Activated naive CD4-positive, alpha-beta T cell treated with anti-CD3 and anti-CD28 coated beads, Interleukin-2, amount 50 U/mL, for 72 hours (primary cell): ENCODE measurements at regions not wholly inside any gene's neighbourhood (a gene's known extent, or its start where the extent isn't known, plus 50 kb on each side); places are given as distances from the start of the nearest gene placed in this dataset.
"Not testable (repeated sequence)": the region's sequence is repeated elsewhere in the genome, so short reads cannot be mapped to it uniquely, and the experiment has no call there.

Source experiments
- ATAC-seq, 2 donors: fragments of 150-1000 bp; cut with Tn5 transposase; 2 replicates each; pipeline ENCODE4 v1.10.0; 2021; ENCODE audit warnings: mild to moderate bottlenecking in 2 of 2, moderate library complexity in 2 of 2
- DNase-seq, 2 donors: peaks; one replicate each; pipeline ENCODE4 v3.0.0; 2021 to 2022; ENCODE audit warnings: low spot score in 2 of 2
- H3K27ac Mint-ChIP-seq, 2 donors: one replicate each; pipeline ENCODE4 v1.8.0; 2022; ENCODE audit warnings: mild to moderate bottlenecking in 2 of 2, mixed read lengths in 2 of 2
- H3K36me3 Mint-ChIP-seq, 2 donors: one replicate each; pipeline ENCODE4 v1.8.0; 2022; ENCODE audit warnings: mixed read lengths in 2 of 2
- H3K9me3 Mint-ChIP-seq, 2 donors: one replicate each; pipeline ENCODE4 v1.8.0; 2022; ENCODE audit warnings: mixed read lengths in 2 of 2

DNA sequence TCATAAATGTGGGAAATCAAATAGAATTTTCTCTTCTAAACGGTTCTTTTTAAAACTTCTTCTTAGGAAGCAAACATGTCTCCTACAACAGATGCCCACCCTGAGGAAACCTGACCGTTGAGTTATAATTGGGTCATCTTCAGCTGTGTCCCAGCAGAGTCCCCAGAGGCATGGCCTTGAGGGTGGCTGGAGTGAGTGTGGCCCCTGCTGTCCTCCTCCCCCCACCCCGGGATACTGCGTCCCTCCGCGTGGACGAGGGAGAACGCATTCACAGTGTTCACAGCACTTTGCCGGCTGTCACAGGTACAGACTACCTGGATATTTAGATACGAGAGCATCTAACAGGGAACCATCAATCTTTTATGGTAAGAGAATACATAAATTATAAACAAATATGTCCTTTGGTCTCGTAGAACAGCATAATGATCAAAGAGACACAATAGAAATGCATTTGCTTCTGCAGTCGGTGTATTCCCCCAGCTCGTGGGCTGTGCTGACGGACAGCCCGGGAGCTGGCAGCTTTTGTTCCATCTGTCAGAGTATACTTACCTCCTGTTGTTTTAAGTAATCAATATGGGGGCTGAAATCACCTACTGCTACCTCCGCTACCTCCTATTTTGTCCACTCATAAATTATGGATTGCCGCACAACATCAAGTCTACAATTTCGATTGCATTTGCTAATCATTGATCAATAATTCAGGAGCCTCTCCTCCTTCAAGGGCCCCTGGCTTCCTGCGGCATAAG lies 214.7 kb downstream of the IRX2 start:
- no peak overlapping the region for H3K27ac Mint-ChIP-seq
- H3K36me3 Mint-ChIP-seq: peaks cover 0 to 18% of the 10 kb centered on the region in 2 donors
- H3K9me3 Mint-ChIP-seq: peaks cover 25 to 29% of the 10 kb centered on the region in 2 donors
- DNase-seq (no peak), ATAC-seq (no peak)

- H3K9me3 Mint-ChIP-seq: peaks cover 12 to 19% of the 10 kb centered on the region in 2 donors
- no peak overlapping the region for H3K27ac Mint-ChIP-seq
- no peak for DNase-seq
- H3K36me3 Mint-ChIP-seq: peaks cover 0 to 15% of the 10 kb centered on the region in 2 donors
- ATAC-seq: no peak
Observed at GRCh38 chr5:2534970-2535369, 216.5 kb downstream of the IRX2 start.

DNA sequence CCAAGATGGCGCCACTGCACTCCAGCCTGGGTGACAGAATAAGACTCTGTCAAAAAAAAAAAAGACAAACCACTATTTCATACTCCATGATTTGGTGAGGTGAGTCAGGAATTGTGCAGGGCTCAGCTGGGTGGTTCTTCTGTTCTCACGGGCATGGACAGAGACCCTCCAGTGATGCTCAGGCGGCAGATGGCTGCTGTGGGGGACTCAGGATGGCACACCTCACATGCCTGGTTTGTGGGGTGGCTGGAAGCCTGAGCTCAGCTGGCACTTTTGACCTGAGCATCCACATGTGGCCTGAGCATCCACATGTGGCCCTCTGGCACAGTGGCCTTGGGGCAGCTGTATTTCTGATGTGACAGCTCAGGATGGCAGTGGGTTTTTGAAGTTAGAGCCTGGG lies 217.2 kb downstream of the IRX2 start:
- Mint-ChIP-seq H3K9me3 (peaks cover 5 to 12% of the 10 kb centered on the region in 2 donors), H3K27ac (no peak overlapping the region), H3K36me3 (peaks cover 0 to 8% of the 10 kb centered on the region in 2 donors)
- ATAC-seq: no peak
- no peak for DNase-seq

- H3K36me3 Mint-ChIP-seq, DNase-seq, H3K27ac Mint-ChIP-seq, ATAC-seq: not testable (repeated sequence)
- peaks cover 3 to 11% of the 10 kb centered on the region in 2 donors for H3K9me3 Mint-ChIP-seq
Observed at GRCh38 chr5:2533848-2534247, 217.6 kb downstream of the IRX2 start.

GRCh38 chr5:2532809-2533208 lies 218.7 kb downstream of the IRX2 start:
- H3K27ac Mint-ChIP-seq: no peak overlapping the region

DNA sequence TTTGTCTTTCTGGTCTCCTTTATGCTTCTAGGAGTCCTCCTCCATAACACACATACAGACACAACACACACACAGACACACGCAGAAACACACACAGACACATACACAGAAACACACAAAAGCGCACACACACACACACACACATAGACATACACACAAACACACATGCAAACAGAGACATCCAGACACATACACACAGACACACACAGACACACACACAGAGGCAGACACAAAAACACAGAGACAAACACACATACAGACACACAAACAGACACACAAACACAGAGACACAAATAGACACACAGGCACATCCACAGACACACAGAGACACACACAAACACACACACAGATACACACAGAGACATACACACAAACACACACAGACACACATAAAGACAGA lies 220.2 kb downstream of the IRX2 start:
- no peak overlapping the region for H3K27ac Mint-ChIP-seq
- no peak for DNase-seq
- no peak for ATAC-seq

More at GRCh38 chr5:2532809-2533208, 218.7 kb downstream of the IRX2 start:
- Mint-ChIP-seq H3K36me3 (peaks cover 0 to 6% of the 10 kb centered on the region in 2 donors), H3K9me3 (peaks cover 3 to 11% of the 10 kb centered on the region in 2 donors)
- DNase-seq (no peak), ATAC-seq (no peak)

DNA sequence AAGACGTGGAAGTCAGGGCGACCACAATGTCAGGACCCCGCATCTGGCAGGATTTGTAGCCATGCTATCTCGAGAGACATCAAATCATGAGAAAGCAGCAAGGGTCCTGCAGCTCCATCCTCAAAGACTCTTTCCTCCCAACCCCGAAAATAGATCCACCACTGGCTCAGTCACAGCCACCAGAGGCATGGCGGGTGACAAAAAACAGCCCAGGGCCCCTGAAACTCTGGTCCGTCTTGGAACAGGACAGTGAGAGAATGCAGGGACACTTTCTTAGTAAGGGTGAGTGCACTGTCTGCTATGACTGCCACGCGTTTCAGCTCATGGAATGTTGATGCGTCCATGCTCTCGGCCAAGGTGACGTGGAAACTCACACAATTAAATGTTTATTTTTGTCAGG lies 220.9 kb downstream of the IRX2 start:
- ATAC-seq (no peak), DNase-seq (no peak)
- no peak overlapping the region for H3K27ac Mint-ChIP-seq
- peaks cover 7 to 10% of the 10 kb centered on the region in 2 donors for H3K9me3 Mint-ChIP-seq
- no peaks in the 10 kb centered on the region for H3K36me3 Mint-ChIP-seq

More for the DNA sequence above, 220.2 kb downstream of the IRX2 start:
- H3K36me3 Mint-ChIP-seq: no peaks in the 10 kb centered on the region
- H3K9me3 Mint-ChIP-seq: peaks cover 3 to 4% of the 10 kb centered on the region in 2 donors

DNA sequence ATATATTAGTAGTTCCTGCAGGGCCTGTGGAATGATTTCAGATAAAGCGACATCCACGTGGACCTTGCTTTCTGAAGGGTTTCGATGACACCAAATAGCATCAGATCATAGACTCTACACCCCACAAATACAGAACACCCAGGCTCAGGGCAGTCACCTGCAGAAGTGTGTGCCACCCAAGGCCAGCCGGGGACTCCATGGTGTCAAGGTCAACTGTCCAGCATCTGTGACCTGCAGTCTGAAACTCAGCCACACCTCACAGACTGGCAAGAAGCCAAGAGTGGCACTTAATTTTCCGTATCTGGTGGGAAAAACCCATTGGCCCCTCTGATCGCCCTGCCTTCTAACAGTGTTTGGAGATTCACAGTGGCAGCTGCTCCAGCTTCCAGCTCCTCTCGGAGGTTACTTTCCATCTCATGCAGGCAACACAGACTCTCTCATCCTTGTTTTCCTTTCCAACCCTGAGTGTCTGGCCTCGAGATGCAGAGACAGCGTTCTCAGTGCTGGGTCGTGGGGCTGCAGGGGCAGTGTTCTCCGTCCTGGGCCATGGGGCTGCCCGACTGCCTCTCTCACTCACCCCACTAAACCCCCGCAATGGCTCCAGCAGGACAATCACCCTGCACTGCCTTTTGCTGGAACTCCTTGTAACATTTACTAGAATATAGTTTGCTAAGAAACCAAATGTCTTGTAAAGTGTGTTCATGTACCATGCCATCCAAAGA lies 221.9 kb downstream of the IRX2 start:
- Mint-ChIP-seq H3K27ac (no peak overlapping the region), H3K36me3 (no peaks in the 10 kb centered on the region), H3K9me3 (peaks cover 8 to 13% of the 10 kb centered on the region in 2 donors)
- no peak for ATAC-seq
- no peak for DNase-seq

- Mint-ChIP-seq H3K9me3 (peaks cover 8 to 10% of the 10 kb centered on the region in 2 donors), H3K27ac (no peak overlapping the region), H3K36me3 (no peaks in the 10 kb centered on the region)
- ATAC-seq (no peak), DNase-seq (no peak)
Observed at GRCh38 chr5:2525351-2525750, 226.1 kb downstream of the IRX2 start.

- DNase-seq (no peak), ATAC-seq (no peak)
- peaks cover 8 to 10% of the 10 kb centered on the region in 2 donors for H3K9me3 Mint-ChIP-seq
- no peaks in the 10 kb centered on the region for H3K36me3 Mint-ChIP-seq
- no peak overlapping the region for H3K27ac Mint-ChIP-seq
Observed at GRCh38 chr5:2524620-2525019, 226.9 kb downstream of the IRX2 start.

- Mint-ChIP-seq H3K9me3 (peaks cover 8 to 10% of the 10 kb centered on the region in 2 donors), H3K36me3 (no peaks in the 10 kb centered on the region), H3K27ac (no peak overlapping the region)
- DNase-seq: no peak
- no peak for ATAC-seq
Observed at GRCh38 chr5:2523180-2523579, 228.3 kb downstream of the IRX2 start.

GRCh38 chr5:2522372-2522771 lies 229.1 kb downstream of the IRX2 start:
- Mint-ChIP-seq H3K9me3 (peaks cover 8 to 10% of the 10 kb centered on the region in 2 donors), H3K36me3 (no peaks in the 10 kb centered on the region), H3K27ac (no peak overlapping the region)
- ATAC-seq (no peak), DNase-seq (no peak)

DNA sequence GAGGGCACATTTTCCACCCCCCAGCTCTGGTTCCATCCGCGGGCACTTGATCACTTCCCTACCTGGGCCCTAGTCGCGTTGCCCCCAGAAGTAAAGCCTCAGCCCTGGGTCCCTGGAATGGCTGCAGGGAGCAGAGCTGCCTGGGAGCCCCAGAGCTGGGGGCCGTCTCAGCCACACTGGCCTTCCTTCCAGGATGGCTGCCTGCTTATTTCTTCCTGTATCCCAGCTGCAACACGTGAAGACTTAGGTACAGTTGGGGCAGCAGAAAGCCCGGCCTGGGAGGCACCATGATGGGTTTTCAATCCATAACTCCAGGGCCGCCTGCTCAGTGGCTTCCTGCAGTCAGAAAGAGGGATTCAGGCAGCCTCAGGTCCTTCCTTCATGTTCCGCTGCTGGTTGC lies 232.3 kb downstream of the IRX2 start:
- ATAC-seq: no peak
- Mint-ChIP-seq H3K36me3 (no peaks in the 10 kb centered on the region), H3K27ac (no peak overlapping the region), H3K9me3 (no peaks in the 10 kb centered on the region)
- DNase-seq: no peak

DNA sequence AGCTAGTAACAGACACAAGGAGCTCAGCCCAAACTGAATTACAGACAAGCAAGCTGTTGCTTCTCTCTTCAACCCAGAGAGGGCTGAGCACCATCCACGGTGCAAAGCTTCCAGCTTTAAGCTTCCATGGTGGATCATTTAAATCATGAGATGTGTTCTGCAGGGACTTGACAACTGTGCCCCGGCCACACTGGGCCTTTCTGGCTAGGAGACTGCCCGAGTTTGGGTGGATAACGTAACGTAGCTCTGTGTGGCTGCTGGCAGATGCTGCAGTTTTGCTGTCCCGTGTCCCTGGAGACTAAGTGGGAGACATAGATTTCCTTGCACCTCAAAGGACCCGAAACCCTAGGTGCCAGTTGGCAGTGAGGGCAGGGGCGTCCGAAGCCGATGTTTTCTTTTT lies 234.0 kb downstream of the IRX2 start:
- Mint-ChIP-seq H3K9me3 (no peaks in the 10 kb centered on the region), H3K36me3 (no peaks in the 10 kb centered on the region), H3K27ac (no peak overlapping the region)
- ATAC-seq (no peak), DNase-seq (no peak)

- Mint-ChIP-seq H3K9me3 (no peaks in the 10 kb centered on the region), H3K27ac (no peak overlapping the region), H3K36me3 (peaks cover 0 to 2% of the 10 kb centered on the region in 2 donors)
- ATAC-seq: no peak
- DNase-seq: no peak
Observed at GRCh38 chr5:2515180-2515764, 236.2 kb downstream of the IRX2 start.

DNA sequence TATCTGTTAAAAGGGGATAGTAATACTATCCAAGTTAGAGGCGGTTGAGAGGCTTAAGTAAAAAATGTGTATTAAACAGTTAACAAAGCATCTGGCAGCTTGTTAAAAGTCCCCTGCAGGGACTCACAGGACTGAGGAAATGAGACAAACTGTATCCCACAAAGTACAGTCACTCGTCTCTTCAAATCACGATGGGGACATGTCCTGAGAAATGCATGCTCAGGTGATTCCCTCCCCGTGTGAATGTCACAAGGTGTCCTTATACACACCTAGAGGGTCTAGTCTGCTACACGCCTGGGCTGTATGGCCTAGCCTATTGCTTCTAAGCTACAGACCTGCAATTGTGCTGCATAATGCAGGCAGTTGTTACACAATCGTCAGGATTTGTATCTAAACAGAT lies 237.0 kb downstream of the IRX2 start:
- no peak for DNase-seq
- no peak for ATAC-seq
- Mint-ChIP-seq H3K9me3 (peaks cover 0 to 6% of the 10 kb centered on the region in 2 donors), H3K36me3 (peaks cover 0 to 10% of the 10 kb centered on the region in 2 donors), H3K27ac (no peak overlapping the region)

GRCh38 chr5:2511706-2512105 lies 239.8 kb downstream of the IRX2 start:
- no peak overlapping the region for H3K27ac Mint-ChIP-seq
- ATAC-seq (no peak), DNase-seq (no peak)
- peaks cover 0 to 12% of the 10 kb centered on the region in 2 donors for H3K9me3 Mint-ChIP-seq
- peaks cover 0 to 13% of the 10 kb centered on the region in 2 donors for H3K36me3 Mint-ChIP-seq
